DOHH2 (cell line): ENCODE measurements at regions not wholly inside any gene's neighbourhood (a gene's known extent, or its start where the extent isn't known, plus 50 kb on each side); places are given as distances from the start of the nearest gene placed in this dataset.

Experiments
- H3F3A ChIP-seq: fragments of 200-600 bp; sonication (generic), shearing (Covaris generic); 2 replicates; pipeline ENCODE4 v1.6.0; 2016; ENCODE audit warnings: antibody characterized with exemption, mild to moderate bottlenecking; ENCODE audit not compliant: control insufficient read depth, insufficient read depth
- H3K27ac ChIP-seq: fragments of 200-600 bp; sonication (generic); 2 replicates; pipeline ENCODE4 v1.5.1; 2014; ENCODE audit warnings: low read depth, mild to moderate bottlenecking, low read length, moderate library complexity
- H3K27me3 ChIP-seq: fragments of 200-600 bp; sonication (generic); 2 replicates; pipeline ENCODE4 v1.6.1; 2014; ENCODE audit warnings: mild to moderate bottlenecking, low read length, mixed read lengths; ENCODE audit not compliant: control insufficient read depth
- H3K36me3 ChIP-seq: fragments of 200-600 bp; sonication (generic); 2 replicates; pipeline ENCODE4 v1.6.1; 2014; ENCODE audit warnings: mild to moderate bottlenecking, low read length, moderate library complexity, mixed read lengths; ENCODE audit not compliant: control insufficient read depth
- H3K4me1 ChIP-seq: fragments of 200-600 bp; sonication (generic); 2 replicates; pipeline ENCODE4 v1.6.1; 2014; ENCODE audit warnings: mild to moderate bottlenecking, low read length, mixed read lengths; ENCODE audit not compliant: control insufficient read depth
- H3K4me2 ChIP-seq: fragments of 200-600 bp; sonication (generic); 2 replicates; pipeline ENCODE4 v1.6.0; 2014; ENCODE audit warnings: mild to moderate bottlenecking, low read length, moderate library complexity
- H3K4me3 ChIP-seq: fragments of 200-600 bp; sonication (generic); 2 replicates; pipeline ENCODE4 v1.5.1; 2014; ENCODE audit warnings: mild to moderate bottlenecking, low read length, mixed read lengths
- H3K79me2 ChIP-seq: fragments of 200-600 bp; sonication (generic); 2 replicates; pipeline ENCODE4 v1.6.1; 2014; ENCODE audit warnings: mild to moderate bottlenecking, low read length, mixed read lengths; ENCODE audit not compliant: control insufficient read depth
- H3K9me2 ChIP-seq: fragments of 200-600 bp; sonication (generic); replicated peaks from 2 replicates; pipeline ENCODE4 v1.6.1; 2014; ENCODE audit warnings: mild to moderate bottlenecking, low read length, mixed read lengths; ENCODE audit not compliant: control insufficient read depth
- H3K9me3 ChIP-seq: fragments of 200-600 bp; sonication (generic); 2 replicates; pipeline ENCODE4 v1.6.1; 2014; ENCODE audit warnings: antibody characterized with exemption, low read length, mixed read lengths; ENCODE audit not compliant: control insufficient read depth, insufficient read depth
- H4K20me1 ChIP-seq: fragments of 200-600 bp; sonication (generic); 2 replicates; pipeline ENCODE4 v1.6.0; 2014; ENCODE audit warnings: low read depth, mild to moderate bottlenecking, antibody characterized with exemption, low read length, moderate library complexity; ENCODE audit not compliant: control insufficient read depth, insufficient read depth
- EZH2phosphoT487 ChIP-seq: fragments of 200-600 bp; sonication (generic); IDR thresholded peaks from 2 replicates; pipeline ENCODE4 v1.6.1; 2017; ENCODE audit warnings: borderline replicate concordance, mild to moderate bottlenecking, antibody characterized with exemption, low read length, moderate library complexity, mixed read lengths
- TF ChIP-seq, protein P1 (sequence below): fragments of 200-600 bp; sonication (generic); IDR thresholded peaks from one replicate; pipeline ENCODE4 v1.5.1; 2014; ENCODE audit warnings: antibody characterized with exemption, mild to moderate bottlenecking, low read depth, low read length; ENCODE audit not compliant: poor library complexity, severe bottlenecking

- Histone ChIP-seq H3F3A (no peaks in the 10 kb centered on the region), H3K9me2 (no peaks in the 10 kb centered on the region), H3K4me2 (no peak overlapping the region), H3K27ac (no peak overlapping the region), H3K4me3 (no peak overlapping the region), H3K9me3 (no peaks in the 10 kb centered on the region), H3K36me3 (no peaks in the 10 kb centered on the region), H3K79me2 (no peaks in the 10 kb centered on the region), H3K27me3 (no peaks in the 10 kb centered on the region), H3K4me1 (no peaks in the 10 kb centered on the region), H4K20me1 (no peaks in the 10 kb centered on the region)
- TF ChIP-seq, protein P1, sequence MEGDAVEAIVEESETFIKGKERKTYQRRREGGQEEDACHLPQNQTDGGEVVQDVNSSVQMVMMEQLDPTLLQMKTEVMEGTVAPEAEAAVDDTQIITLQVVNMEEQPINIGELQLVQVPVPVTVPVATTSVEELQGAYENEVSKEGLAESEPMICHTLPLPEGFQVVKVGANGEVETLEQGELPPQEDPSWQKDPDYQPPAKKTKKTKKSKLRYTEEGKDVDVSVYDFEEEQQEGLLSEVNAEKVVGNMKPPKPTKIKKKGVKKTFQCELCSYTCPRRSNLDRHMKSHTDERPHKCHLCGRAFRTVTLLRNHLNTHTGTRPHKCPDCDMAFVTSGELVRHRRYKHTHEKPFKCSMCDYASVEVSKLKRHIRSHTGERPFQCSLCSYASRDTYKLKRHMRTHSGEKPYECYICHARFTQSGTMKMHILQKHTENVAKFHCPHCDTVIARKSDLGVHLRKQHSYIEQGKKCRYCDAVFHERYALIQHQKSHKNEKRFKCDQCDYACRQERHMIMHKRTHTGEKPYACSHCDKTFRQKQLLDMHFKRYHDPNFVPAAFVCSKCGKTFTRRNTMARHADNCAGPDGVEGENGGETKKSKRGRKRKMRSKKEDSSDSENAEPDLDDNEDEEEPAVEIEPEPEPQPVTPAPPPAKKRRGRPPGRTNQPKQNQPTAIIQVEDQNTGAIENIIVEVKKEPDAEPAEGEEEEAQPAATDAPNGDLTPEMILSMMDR, result no peak
- no peak for TF ChIP-seq EZH2phosphoT487
Observed at GRCh38 chr3:88690287-88690686, 417.1 kb upstream of the EPHA3 start.

DNA sequence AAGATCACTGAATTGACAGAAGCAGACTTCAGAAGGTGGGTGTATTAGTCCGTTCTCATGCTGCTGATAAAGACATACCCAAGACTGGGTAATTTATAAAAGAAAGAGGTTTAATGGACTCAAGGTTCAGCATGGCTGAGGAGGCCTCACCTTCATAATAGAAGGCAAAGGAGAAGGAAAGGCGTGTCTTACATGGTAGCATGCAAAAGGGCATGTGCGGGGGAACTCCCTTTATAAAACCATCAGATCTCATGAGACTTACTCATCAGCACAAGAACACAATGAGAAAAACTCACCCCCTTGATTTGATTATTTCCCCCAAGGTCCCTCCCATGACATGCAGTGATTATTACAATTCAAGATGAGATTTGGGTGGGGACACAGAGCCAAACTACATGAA is 416.3 kb upstream of the EPHA3 start:
- Histone ChIP-seq H3K27me3 (no peaks in the 10 kb centered on the region), H3K36me3 (no peaks in the 10 kb centered on the region), H3K9me2 (no peaks in the 10 kb centered on the region), H4K20me1 (no peaks in the 10 kb centered on the region), H3K4me2 (no peak overlapping the region), H3K4me1 (no peaks in the 10 kb centered on the region), H3F3A (no peaks in the 10 kb centered on the region), H3K27ac (no peak overlapping the region), H3K79me2 (no peaks in the 10 kb centered on the region), H3K4me3 (no peak overlapping the region), H3K9me3 (no peaks in the 10 kb centered on the region)
- TF ChIP-seq, protein P1, result no peak
- TF ChIP-seq EZH2phosphoT487, result no peak

DNA sequence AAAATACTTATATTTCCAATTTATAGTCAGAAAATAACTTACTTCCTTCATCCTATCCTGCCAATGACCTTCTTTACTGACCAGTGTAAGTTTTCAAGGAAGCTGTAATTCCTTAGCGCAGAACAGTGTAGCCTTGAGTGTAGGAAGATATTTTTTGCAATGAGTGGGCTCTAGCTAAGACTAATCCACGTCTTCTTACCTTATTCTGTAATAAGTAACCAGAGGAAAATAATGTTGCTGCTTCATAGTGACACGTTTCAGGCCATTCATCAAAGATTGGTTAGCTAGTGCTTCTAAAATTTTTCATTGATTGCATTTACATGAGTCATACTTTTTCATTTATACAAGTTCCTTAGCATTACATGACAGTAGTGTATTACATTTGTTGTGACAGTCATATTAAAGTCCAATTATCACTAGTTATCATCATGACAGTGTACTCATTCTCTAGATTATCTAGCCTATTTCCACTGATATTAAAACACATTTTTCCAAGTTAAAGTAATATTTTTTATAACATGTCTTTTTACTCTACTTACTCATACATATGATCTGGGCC is 403.8 kb upstream of the EPHA3 start:
- no peaks in the 10 kb centered on the region for H3K9me3 ChIP-seq
- no peaks in the 10 kb centered on the region for H3K27me3 ChIP-seq
- H3K36me3 ChIP-seq, result no peaks in the 10 kb centered on the region
- H4K20me1 ChIP-seq, result no peaks in the 10 kb centered on the region
- TF ChIP-seq, protein P1, result no peak
- TF ChIP-seq EZH2phosphoT487, result no peak
- no peak overlapping the region for H3K4me2 ChIP-seq
- H3K27ac ChIP-seq, result no peak overlapping the region
- H3K4me1 ChIP-seq, result no peaks in the 10 kb centered on the region
- no peak overlapping the region for H3K4me3 ChIP-seq
- H3K79me2 ChIP-seq, result no peaks in the 10 kb centered on the region
- H3F3A ChIP-seq, result no peaks in the 10 kb centered on the region
- H3K9me2 ChIP-seq, result no peaks in the 10 kb centered on the region
